Amygdala (tissue), 56 donors: ENCODE measurements at regions not wholly inside any gene's neighbourhood (a gene's known extent, or its start where the extent isn't known, plus 50 kb on each side); places are given as distances from the start of the nearest gene placed in this dataset.
A peak's percentile ranks its signal among the peaks of the same experiment; 100 is the strongest.

Experiments
- DNase-seq, 56 donors: peaks; one replicate each; lab custom pipeline; 2025; lab: John Stamatoyannopoulos, UW

- DNase-seq = peak in 45 of 56 donors; percentile 10 to 90 (median 44)
Observed at GRCh38 chr12:38138225-38139221, 178.1 kb upstream of the ALG10B start.

DNA sequence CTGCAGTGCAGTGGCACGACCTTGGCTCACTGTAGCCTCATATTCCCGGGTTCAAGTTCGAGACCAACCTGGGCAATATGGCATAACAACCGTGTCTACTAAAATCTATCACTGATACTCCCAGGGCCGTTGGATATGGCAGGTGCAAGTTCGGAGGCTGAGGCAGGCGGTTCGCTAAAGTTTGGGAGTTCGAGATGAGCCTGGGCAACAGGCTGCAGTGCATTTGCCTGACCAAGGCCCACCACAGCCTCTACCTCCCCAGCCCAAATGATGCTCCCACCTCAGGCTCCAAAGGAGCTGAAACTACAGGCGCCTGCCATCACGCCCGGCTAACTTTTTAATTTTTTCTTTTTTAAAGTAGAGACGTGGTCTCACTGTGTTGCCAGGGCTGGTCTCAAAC, 177.1 kb upstream of the ALG10B start:
- no peak for DNase-seq

DNA sequence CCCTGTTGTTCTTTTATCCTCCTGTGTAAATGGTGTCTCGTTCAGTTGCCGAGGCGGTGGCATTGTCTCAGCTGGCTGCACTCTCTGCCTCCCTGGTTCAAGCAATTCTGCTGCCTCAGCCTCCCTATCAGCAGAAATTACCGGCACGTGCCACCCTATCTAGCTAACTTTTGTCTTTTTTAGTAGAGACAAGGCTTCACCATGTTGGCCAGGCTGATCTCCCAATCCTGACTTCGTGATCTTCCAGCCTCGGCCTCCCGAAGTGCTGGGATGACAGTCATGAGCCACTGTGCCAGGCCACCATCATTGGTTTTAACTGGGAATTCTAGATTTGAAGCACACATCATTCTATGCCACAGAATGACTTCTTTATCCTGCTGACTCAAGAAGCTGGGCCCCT, 175.3 kb upstream of the ALG10B start:
- no peak for DNase-seq

DNA sequence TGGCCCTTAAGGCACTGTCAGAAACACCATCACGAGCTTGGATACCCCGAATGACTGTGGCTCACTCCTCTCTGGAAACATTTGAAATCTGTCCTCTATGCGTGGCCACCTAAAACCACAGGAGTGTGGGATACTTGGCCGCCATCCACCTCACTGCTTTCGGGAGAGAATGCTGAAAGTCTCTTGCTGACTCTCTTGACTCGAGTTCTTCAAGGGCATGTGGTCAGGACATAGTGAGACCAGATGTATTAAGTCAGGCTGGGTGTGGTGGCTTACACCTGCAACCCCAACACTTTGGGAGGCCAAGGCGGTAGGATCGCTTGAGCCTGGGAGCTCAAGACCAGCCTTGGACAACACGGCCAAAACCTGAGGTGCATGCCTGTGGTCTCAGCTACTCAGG, 174.7 kb upstream of the ALG10B start:
- DNase-seq = no peak

GRCh38 chr12:38142974-38143373, 173.6 kb upstream of the ALG10B start:
- DNase-seq = no peak

DNA sequence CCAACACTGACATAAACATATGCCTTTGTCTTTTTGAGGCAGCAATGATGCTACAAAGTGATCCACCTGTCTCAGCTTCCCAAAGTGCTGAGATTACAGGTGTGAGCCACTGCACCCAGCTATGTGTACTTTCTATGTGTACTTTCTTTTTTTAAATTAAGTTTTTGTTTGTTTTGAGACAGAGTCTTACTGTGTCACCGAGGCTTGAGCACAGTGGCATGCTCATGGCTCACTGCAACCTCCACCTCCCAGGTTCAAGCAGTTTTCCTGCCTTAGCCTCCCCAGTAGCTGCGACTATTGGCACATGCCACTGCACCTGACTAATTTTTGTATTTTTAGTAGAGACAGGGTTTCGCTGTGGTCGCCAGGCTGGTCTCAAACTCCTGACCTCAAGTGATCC, 172.5 kb upstream of the ALG10B start:
- DNase-seq = no peak

- no peak for DNase-seq
Observed at GRCh38 chr12:38144601-38145436, 171.8 kb upstream of the ALG10B start.

DNA sequence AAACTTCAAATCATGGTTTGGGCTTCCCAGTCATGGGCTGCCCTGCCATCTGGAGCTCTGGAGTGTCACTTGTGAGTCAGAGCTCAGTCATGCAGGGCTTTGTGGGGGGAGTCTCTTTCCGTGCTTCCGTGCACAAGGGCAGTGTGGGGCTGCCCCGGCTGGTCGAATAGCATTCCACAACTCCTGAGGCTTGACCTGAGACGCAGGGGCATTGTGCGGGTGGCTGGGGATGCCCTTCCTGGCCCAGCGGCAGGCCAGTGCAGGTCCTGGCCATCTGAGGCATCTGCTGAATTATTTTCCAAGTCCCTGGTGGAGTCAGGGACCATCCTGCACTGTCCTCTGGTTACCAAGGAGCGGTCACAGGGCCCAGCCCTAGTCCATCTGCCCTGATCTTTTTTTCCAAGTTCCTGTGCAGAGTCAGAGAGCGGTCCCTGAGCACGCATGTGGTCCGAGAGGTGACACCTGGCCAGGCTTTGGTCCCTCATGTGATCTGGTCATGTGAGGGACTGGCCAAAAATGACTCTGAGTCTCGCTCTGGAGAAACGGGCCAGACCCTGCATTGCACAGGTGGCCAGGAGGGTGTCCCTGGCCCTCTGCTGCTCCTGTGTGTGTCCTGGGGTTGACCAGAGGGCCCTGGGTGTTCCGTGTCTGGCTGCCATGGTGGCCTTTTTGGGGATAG, 167.0 kb upstream of the ALG10B start:
- DNase-seq = no peak

- DNase-seq = no peak
Observed at GRCh38 chr12:38151991-38152700, 164.4 kb upstream of the ALG10B start.

DNA sequence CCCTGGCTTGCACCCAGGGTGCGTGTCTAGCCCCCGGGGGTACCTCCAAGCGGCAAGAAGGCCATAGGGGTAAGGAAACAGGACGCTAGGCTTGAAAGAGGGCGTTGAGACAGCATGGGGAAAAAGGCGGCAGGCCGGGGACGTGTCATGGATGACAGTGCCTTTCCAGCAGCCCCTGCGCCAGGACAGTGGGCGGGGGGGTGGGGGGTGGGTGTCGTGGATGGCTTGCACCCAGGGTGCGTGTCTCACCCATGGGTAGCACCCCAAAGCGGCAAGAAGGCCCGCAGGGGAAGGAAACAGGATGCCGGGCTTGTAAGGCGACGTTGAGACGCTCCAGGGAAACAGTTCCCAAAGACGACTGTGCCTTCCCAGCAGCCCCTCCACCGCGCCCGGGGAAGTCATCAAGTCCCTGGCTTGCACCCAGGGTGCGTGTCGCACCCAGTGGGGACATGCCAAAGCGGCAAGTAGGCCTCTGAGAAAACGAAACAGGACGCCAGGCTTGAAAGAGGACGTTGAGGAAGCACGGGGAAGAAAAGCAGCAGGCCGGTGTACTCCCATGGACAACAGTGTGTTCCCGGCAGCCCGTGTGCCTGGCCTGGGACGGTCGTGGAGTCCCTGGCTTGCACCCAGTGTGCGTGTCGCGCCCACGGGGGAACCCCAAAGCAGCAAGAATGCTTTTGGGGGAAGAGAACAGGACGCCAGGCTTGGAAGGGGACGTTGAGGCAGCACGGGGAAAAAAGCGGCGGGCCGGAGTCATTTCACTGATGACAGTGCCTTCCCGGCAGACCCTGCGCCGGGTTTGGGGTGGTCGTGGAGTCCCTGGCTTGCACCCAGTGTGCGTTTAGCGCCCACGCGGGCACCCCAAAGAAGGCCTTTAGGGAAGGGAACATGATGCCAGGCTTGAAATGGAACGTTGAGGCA, 163.5 kb upstream of the ALG10B start:
- DNase-seq = no peak

- no peak for DNase-seq
Observed at GRCh38 chr12:38153737-38154061, 162.9 kb upstream of the ALG10B start.

DNA sequence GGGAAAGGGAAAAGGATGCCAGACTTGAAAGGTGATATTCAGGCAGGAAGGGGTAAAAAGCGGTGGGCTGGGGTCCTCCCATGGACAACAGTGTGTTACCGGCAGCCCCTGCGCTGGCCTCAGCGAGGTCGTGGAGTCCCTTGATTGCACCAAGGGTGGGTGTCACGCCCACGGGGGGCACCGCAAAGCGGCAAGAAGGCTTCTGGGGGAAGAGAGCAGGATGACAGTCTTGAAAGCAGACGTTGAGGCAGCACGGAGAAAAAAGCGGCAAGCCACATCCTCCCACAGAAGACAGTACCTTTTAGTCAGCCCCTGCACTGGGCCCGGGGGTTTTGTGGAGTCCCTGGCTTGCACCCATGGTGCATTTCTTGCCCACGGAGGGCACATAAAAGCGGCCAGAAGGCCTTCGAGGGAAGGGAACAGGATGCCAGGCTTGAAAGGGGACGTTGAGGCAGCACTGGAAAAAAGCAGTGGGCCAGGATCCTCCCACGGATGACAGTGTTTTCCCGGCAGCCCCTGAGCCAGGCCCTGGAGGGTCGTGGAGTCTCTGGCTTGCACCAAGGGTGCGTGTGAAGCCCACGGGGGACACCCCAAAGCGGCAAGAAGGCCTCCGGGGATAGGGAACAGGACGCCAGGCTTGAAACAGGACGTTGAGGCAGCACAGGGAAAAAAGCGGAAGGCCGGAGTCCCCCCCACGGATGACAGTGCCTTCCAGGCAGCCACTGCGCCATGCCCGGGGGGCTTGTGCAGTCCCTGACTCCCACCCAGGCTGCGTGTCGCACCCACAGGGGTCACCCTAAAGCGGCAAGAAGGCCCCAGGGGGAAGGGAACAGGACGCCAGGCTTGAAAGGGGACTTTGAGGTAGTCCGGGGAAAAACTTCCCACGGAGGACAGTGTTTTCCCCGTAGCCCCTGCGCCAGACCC, 162.2 kb upstream of the ALG10B start:
- no peak for DNase-seq

GRCh38 chr12:38155020-38155395, 161.6 kb upstream of the ALG10B start:
- DNase-seq = no peak

DNA sequence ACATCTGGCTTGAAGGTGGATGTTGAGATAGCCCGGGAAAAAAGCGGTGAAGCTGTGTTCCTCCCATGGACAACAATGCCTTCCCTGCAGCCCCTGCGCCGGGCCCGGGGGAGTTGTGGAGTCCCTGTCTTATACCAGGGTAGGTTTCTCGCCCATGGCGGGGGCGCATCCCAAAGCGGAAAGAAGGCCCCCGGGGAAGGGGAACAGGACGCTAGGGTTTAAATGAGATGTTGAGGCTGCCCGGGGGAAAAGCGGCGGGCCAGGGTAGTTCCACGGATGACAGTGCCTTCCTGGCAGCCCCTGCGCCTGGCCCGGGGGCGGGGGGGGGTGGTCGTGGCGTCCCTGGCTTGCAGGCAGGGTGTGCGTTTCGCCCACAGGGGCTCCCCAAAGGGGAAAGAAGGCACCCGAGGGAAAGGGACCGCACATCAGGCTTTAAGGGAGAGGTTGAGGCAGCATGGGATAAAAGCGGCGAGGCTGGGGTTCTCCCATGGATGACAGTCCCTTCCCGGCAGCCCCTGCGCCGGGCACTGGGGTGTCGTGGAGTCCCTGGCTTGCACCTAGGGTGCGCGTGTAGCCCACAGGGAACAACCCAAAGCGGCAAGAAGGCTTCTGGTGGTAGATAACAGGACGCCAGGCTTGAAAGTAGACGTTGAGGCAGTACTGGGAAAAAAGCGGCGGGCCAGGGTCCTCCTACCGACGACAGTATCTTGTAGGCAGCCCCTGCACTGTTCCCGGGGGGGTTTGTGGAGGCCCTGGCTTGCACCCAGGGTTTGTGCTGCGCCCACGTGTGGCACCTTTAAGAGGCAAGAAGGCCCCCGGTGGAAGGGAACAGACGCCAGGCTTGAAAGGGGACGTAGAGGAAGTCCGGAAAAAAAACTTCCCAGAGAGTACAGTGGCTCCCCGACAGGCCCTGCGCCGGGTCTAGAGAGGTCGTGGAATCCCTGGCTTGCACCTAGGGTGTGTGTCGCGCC, 160.8 kb upstream of the ALG10B start:
- no peak for DNase-seq

DNA sequence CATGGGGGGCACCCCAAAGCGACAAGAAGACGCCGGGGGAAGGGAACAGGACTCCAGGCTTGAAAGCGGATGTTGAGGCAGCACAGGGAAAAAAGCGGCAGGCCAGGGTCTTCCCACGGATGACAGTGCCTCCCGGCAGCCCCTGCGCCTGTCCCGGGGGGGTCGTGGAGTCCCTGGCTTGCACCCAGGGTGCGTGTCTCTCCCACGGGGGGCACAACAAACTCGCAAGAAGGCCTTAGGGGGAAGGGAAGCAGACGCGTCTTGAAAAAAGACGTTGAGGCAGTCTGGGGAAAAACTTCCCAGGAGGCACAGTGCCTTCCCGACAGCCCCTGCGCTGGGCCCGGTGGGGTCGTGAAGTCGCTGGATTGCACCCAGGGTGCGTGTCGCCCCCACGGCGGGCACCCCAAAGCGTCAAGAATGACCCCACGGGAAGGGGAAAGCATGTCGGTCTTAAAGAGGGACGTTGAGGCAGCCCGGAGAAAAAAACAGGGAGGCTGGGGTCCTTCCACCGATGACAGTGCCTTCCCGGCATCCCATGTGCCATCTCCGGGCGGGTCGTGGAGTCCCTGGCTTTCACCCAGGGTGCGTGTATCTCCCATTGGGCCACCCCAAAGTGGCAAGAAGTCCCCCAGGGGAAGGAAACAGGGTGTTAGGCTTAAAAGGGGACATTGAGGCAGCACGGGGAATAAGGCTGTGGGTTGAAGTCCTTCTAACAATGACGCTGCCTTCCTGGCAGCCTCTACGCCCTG, 159.9 kb upstream of the ALG10B start:
- DNase-seq = no peak

DNA sequence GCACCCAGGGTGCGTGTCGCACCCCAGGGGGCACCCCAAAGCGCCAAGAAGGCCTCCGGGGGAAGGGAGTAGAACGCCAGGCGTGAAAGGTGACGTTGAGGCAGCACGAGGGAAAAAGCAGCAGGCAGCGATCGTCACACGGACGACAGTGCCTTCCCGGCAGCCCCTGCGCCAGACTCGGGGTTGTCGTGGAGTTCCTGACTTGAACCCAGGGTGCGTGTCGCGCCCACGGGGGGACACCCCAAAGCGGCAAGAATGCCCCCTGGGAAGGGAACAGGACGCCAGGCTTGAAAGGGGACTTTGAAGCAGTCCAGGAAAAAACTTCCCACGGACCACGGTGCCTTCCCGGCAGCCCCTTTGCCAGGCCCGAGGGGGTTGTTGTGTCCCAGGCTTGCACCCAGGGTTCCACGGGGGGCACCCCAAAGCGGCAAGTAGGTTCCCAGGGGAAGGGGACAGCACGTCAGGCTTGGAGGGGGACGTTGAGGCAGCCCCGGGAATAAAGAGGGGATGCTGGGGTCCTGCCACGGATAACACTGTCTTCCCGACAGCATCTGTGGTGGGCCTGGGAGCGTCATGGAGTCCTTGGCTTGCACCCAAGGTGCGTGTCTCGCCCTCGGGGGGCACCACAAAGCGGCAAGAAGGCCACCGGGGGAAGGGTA, 159.2 kb upstream of the ALG10B start:
- no peak for DNase-seq
